IPS-NIHi7 (cell line): ENCODE measurements at regions not wholly inside any gene's neighbourhood (a gene's known extent, or its start where the extent isn't known, plus 50 kb on each side); places are given as distances from the start of the nearest gene placed in this dataset.
"Not testable (repeated sequence)": the region's sequence is repeated elsewhere in the genome, so short reads cannot be mapped to it uniquely, and the experiment has no call there.

Experiments used
- DNase-seq: peaks from one replicate; pipeline ENCODE4 v3.0.0; 2012; ENCODE audit warnings: mixed read lengths; ENCODE audit errors: extremely low spot score

- no peak for DNase-seq
Measured at GRCh38 chr3:171548917-171549316, 88.7 kb upstream of the TNIK start.

GRCh38 chr3:171543759-171544300, 83.6 kb upstream of the TNIK start:
- DNase-seq = no peak

- DNase-seq = peak; percentile 40
Measured at GRCh38 chr3:171542976-171543375, 82.8 kb upstream of the TNIK start.

- no peak for DNase-seq
Measured at GRCh38 chr3:171541647-171542046, 81.4 kb upstream of the TNIK start.

GRCh38 chr3:171541181-171541580, 81.0 kb upstream of the TNIK start:
- no peak for DNase-seq

GRCh38 chr3:171535799-171536198, 75.6 kb upstream of the TNIK start:
- no peak for DNase-seq

GRCh38 chr3:171535133-171535532, 74.9 kb upstream of the TNIK start:
- DNase-seq = no peak

- no peak for DNase-seq
Measured at GRCh38 chr3:171533702-171534101, 73.5 kb upstream of the TNIK start.

GRCh38 chr3:171532294-171532693, 72.1 kb upstream of the TNIK start:
- DNase-seq = no peak

- DNase-seq = no peak
Measured at GRCh38 chr3:171531716-171532115, 71.5 kb upstream of the TNIK start.

- no peak for DNase-seq
Measured at GRCh38 chr3:171528102-171528501, 67.9 kb upstream of the TNIK start.

GRCh38 chr3:171526869-171527268, 66.7 kb upstream of the TNIK start:
- no peak for DNase-seq

GRCh38 chr3:171526146-171526545, 65.9 kb upstream of the TNIK start:
- no peak for DNase-seq

- no peak for DNase-seq
Measured at GRCh38 chr3:171525437-171525836, 65.2 kb upstream of the TNIK start.

- no peak for DNase-seq
Measured at GRCh38 chr3:171524921-171525310, 64.7 kb upstream of the TNIK start.

- DNase-seq = no peak
Measured at GRCh38 chr3:171522651-171523050, 62.4 kb upstream of the TNIK start.

GRCh38 chr3:171519423-171519822, 59.2 kb upstream of the TNIK start:
- DNase-seq = not testable (repeated sequence)

- no peak for DNase-seq
Measured at GRCh38 chr3:171516765-171517164, 56.6 kb upstream of the TNIK start.

- DNase-seq = no peak
Measured at GRCh38 chr3:171514466-171514865, 54.3 kb upstream of the TNIK start.

- no peak for DNase-seq
Measured at GRCh38 chr3:171511450-171511849, 51.2 kb upstream of the TNIK start.
